LNCaP clone FGC (cell line): ENCODE measurements at regions not wholly inside any gene's neighbourhood (a gene's known extent, or its start where the extent isn't known, plus 50 kb on each side); places are given as distances from the start of the nearest gene placed in this dataset.

Experiments used
- DNase-seq: peaks from one replicate; pipeline ENCODE4 v3.0.0-alpha.2; 2011; ENCODE audit warnings: low read depth
- H3K4me3 ChIP-seq: 2 replicates; pipeline ENCODE4 v1.5.1; 2011; ENCODE audit warnings: mild to moderate bottlenecking, low read depth, low read length, control low read depth
- TF ChIP-seq, protein P1 (sequence below): IDR thresholded peaks from 2 replicates; pipeline ENCODE4 v1.5.1; 2012; ENCODE audit warnings: mild to moderate bottlenecking; ENCODE audit not compliant: control insufficient read depth, insufficient read depth; ENCODE audit errors: extremely low read depth

- TF ChIP-seq, protein P1, sequence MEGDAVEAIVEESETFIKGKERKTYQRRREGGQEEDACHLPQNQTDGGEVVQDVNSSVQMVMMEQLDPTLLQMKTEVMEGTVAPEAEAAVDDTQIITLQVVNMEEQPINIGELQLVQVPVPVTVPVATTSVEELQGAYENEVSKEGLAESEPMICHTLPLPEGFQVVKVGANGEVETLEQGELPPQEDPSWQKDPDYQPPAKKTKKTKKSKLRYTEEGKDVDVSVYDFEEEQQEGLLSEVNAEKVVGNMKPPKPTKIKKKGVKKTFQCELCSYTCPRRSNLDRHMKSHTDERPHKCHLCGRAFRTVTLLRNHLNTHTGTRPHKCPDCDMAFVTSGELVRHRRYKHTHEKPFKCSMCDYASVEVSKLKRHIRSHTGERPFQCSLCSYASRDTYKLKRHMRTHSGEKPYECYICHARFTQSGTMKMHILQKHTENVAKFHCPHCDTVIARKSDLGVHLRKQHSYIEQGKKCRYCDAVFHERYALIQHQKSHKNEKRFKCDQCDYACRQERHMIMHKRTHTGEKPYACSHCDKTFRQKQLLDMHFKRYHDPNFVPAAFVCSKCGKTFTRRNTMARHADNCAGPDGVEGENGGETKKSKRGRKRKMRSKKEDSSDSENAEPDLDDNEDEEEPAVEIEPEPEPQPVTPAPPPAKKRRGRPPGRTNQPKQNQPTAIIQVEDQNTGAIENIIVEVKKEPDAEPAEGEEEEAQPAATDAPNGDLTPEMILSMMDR, result no peak
- DNase-seq, result no peak
- no peak overlapping the region for H3K4me3 ChIP-seq
Measured at GRCh38 chr19:30236587-30236986, 135.6 kb upstream of the ZNF536 start.

GRCh38 chr19:30237140-30237539 lies 135.0 kb upstream of the ZNF536 start:
- TF ChIP-seq, protein P1, result no peak
- no peak for DNase-seq
- H3K4me3 ChIP-seq, result no peak overlapping the region

- H3K4me3 ChIP-seq, result no peak overlapping the region
- TF ChIP-seq, protein P1, result no peak
- DNase-seq, result no peak
Measured at GRCh38 chr19:30240904-30241695, 131.1 kb upstream of the ZNF536 start.

DNA sequence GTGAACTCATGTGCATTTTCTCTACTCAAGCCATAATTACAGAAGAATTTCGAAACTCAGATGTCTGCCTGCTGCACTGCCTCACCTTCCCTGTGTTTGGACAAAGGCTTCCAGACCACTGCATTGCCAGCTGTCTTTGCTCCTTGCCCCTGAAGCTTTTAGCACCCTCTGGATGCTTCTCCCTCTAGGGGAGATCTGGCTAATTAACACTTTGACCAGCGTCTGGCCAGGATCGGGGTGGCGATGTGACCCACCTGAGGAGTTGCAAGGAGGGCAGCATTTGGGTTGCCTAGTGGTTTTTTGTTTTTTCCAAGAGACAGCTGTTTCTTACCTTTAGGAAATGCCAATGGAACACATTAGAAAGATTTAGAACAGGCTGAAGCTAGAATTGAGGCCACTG lies 127.7 kb upstream of the ZNF536 start:
- no peak overlapping the region for H3K4me3 ChIP-seq
- no peak for DNase-seq
- TF ChIP-seq, protein P1, result no peak

DNA sequence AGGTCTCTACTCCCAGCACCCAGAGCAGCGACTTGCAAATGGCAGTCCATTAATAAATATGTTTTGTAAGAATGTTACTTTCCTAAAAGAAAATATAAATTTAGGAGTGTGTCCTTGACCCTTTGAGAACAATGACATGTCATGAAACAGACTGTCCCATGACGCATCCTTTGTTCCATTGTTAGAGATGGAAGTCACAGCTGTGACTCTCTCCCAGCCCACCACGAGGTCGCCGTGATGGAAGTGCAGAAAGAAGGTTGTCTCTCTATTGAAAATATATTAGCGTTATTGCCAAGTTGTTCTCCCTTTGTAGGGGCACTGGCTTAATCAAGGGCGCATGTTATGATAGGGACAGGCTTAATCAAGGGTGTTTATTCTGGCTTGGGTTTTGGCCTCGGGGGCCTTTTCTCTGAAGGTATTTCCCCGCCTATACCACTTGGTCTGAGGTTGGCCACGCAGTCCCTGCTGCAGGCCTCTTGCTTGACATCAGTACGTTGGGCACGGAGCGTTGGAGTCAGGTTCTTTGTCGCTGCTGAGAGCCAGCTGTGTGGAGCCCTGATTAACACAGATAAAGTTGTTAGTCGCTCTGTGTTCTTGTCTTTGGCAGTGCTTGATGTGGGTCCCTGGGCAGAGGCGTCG lies 126.7 kb upstream of the ZNF536 start:
- TF ChIP-seq, protein P1, result no peak
- no peak overlapping the region for H3K4me3 ChIP-seq
- DNase-seq, result no peak

DNA sequence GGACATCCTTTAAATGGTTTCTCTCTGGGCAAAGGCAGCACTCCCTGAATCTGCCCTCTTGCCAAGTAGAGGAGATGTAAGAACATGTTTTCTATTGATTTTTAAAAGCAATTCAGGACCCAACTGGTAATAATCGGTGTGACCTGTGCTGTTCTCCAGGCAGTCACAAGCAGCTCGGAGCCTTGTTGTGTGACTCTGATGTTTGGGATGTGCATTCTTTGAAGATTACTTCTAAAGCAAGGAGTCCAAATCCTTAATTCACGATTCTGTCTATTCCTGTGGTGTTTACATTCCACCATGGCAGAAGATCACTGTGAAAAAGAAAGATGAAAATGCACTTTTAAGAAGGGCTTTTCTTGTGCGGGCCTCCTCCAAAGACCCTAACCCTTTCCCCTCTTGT lies 122.3 kb upstream of the ZNF536 start:
- TF ChIP-seq, protein P1, result no peak
- no peak overlapping the region for H3K4me3 ChIP-seq
- no peak for DNase-seq

DNA sequence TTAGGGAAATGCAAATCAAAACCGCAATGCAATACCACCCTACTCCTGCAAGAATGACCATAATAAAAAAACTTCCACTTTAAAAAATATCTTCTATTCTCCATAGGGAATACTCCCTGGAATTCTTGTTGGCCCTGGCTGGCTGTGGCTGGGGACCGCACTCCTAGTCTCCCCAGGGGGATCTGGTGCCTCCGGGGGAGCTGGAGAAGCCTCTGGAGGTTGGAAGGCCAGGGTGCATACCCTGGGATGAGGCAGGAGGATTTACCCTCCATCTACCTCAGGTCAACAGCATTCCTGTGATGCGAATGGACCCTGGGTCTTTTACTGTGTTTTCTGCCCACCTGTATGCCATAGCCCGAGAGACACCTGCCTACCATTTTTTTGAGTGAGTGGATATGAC lies 120.0 kb upstream of the ZNF536 start:
- TF ChIP-seq, protein P1, result no peak
- no peak overlapping the region for H3K4me3 ChIP-seq
- DNase-seq, result no peak
